NCI-H446 treated with DMSO at 0.1 percent for 48 hours (cell line): ENCODE measurements at regions not wholly inside any gene's neighbourhood (a gene's known extent, or its start where the extent isn't known, plus 50 kb on each side); places are given as distances from the start of the nearest gene placed in this dataset.
"Not testable (repeated sequence)": the region's sequence is repeated elsewhere in the genome, so short reads cannot be mapped to it uniquely, and the experiment has no call there.

Source experiments
- DNase-seq: peaks from one replicate; lab custom pipeline; 2025; lab: John Stamatoyannopoulos, UW

- DNase-seq: no peak
Observed at GRCh38 chr2:129192117-129192516, 787.3 kb upstream of the RAB6C start.

DNA sequence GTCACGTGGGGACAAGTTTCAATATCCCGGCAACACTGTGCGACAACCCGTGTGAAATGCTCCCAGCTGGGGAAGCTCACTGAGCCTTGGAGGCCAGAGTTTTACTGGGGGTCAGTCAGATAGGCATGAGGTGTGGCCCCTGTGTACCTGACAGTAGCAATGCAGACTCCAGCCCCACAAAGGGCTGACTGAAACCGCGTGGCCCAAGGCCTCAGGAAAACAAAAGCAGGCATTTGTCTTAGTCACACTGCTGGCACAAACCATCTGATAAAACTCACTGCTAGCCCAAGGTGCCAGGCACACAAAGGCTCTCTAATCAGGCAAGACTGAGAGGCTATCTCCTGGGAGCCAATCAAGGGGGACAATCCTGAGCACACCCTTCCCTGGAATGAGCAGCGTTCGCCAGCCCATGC lies 786.6 kb upstream of the RAB6C start:
- DNase-seq: no peak

GRCh38 chr2:129193961-129194360 lies 785.5 kb upstream of the RAB6C start:
- DNase-seq: no peak

- DNase-seq: no peak
Observed at GRCh38 chr2:129199501-129199900, 780.0 kb upstream of the RAB6C start.

DNA sequence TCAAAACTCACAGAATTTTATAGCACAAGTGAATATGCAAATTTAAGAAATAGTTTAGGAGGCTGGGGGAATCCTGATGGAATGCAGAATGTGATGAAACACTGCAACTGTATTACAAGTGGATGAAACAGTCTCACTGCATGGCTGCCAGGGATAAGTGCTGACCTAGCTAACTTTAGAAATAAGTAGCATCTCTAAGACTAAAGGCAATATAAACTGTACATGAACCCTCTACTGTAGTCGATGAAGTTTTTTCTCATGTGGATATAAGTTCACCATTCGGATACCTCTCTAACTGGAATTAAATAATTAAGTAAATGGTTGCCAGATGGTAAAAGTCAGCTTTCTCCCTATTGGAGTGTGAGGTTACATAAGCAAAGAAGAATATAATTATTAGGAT lies 777.8 kb upstream of the RAB6C start:
- DNase-seq: no peak

GRCh38 chr2:129203331-129203730 lies 776.1 kb upstream of the RAB6C start:
- no peak for DNase-seq

DNA sequence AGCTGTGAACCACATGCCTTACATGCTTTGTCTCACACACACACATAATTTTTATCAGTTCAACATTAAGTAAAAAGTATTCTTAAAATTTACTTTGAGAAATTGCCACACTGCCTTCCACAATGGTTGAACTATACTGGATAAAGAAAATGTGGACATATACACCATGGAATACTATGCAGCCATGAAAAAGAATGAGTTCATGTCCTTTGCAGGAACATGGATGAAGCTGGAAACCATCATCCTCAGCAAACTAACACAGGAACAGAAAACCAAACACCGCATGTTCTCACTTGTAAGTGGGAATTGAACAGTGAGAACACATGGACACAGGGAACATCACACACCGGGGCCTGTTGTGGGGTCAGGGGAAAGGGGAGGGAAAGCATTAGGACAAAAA lies 774.9 kb upstream of the RAB6C start:
- not testable (repeated sequence) for DNase-seq

GRCh38 chr2:129205176-129205575 lies 774.3 kb upstream of the RAB6C start:
- no peak for DNase-seq

GRCh38 chr2:129205766-129206165 lies 773.7 kb upstream of the RAB6C start:
- no peak for DNase-seq

GRCh38 chr2:129212299-129212958 lies 767.0 kb upstream of the RAB6C start:
- DNase-seq: no peak

- DNase-seq: no peak
Observed at GRCh38 chr2:129224022-129224421, 755.4 kb upstream of the RAB6C start.

- DNase-seq: no peak
Observed at GRCh38 chr2:129224486-129224885, 755.0 kb upstream of the RAB6C start.

DNA sequence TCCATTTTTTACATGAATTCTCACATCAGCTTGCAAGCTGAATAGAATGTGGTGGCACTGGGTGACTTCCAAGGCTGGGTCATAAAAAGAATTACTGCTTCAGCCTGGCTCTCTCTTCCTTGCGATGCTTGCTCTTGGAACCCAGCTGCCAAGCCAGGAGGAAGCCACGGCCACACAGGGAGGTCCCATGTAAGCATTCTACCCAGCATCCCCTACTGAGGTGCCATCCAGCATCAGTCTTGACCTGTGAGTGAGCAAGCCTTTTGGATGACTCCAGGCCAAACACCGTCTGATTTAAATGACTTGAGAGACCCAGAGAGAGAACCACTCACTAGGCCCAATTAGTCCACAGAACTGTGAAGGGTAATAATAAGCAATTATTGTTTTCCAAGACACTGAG lies 750.3 kb upstream of the RAB6C start:
- no peak for DNase-seq

- DNase-seq: no peak
Observed at GRCh38 chr2:129229830-129230441, 749.5 kb upstream of the RAB6C start.

GRCh38 chr2:129231924-129232323 lies 747.5 kb upstream of the RAB6C start:
- no peak for DNase-seq

DNA sequence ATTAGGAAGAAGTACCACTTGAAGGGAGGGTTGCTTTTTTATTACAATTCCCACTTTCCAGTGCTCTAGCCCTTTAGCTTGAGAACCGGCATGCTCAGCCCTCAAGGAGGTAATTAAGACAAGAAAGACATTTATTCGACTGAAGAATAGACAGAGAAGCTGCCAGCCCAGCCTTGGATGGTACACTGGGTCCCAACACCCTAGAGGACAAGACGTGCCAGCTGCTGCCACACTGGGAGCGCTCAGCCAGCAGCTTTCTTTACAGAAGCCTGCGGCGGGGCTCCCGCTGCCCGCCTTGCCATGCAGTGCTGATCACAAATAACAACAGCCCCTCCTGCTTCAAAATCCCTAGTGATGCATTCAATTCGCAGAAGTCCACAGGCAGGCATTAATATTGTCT lies 746.3 kb upstream of the RAB6C start:
- DNase-seq: no peak

DNA sequence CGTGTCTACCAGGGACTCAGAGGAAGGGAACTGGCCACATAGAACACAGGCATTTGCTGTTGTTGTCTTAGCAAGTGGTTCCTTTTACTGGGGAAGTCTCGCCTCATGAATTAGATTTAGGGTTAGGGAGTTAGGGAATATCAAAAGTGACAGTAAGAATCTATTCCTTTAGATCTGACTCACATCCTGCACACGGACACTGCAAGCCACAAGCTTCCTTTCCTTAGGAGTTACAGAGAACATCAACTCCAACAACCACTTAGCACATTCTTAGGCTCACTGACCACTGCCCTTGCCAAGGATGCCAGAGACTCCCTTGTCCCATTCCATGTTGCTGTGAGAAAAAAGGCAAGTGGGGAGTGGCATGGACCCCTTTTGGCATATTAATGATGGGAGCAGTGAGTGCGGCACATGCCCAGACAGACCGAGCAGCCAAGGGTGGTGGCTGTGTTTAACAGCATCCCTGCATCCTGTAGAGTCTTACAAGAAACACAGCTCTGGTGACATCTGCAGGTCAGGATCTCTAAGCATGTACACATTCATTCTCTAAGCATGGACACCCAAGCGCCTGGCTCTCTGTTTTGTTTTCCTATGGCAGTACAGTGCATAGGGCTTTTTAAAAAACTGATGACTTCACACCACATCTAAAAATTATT lies 745.6 kb upstream of the RAB6C start:
- DNase-seq: no peak

DNA sequence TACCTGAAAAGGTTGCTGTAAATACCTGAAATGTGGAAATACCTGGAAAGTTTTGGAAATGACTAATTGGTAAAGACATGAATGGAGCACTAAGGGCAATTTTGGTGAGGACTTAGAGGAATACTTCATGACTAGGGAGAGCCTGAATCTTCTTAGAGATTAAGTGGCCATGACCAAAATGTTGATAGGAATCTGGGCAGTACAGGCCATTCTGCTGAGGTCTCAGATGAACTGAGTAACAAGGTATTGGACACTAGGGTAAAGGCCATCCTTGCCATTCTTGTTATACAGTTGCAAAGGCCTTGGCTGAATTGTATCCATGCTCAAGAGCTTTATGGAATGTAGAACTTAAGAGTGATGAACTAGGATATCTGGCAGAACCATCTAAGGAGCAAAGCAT lies 742.9 kb upstream of the RAB6C start:
- DNase-seq: no peak

GRCh38 chr2:129237966-129238725 lies 741.3 kb upstream of the RAB6C start:
- no peak for DNase-seq

- no peak for DNase-seq
Observed at GRCh38 chr2:129239141-129239540, 740.3 kb upstream of the RAB6C start.

DNA sequence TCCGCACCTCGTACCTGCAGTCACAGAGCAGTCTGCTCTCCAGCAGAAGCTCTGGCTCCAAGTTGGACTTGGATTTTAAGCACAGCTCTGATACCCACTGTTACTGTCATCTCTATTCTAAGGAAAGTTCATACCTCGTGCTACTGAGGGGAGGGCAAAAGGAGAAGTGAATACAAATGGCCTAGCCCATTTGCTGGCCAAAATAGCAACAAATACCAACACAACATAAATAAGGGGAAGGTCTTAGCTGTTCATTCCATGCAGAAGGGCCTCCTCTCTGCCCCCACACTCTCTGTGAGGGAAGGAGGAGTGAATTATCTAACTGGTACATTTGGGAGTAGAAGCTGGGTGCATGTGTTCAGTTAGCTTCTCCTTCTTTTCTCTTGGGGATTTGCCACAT lies 739.4 kb upstream of the RAB6C start:
- DNase-seq: no peak

GRCh38 chr2:129242269-129242668 lies 737.2 kb upstream of the RAB6C start:
- DNase-seq: no peak

- DNase-seq: no peak
Observed at GRCh38 chr2:129247751-129248150, 731.7 kb upstream of the RAB6C start.
